DND-41 (cell line): ENCODE measurements at regions not wholly inside any gene's neighbourhood (a gene's known extent, or its start where the extent isn't known, plus 50 kb on each side); places are given as distances from the start of the nearest gene placed in this dataset.

Experiments
- CTCF ChIP-seq: IDR thresholded peaks from 2 replicates; pipeline ENCODE4 v1.5.1; 2012; ENCODE audit warnings: borderline replicate concordance, low read length, moderate library complexity, mild to moderate bottlenecking; ENCODE audit not compliant: poor library complexity, severe bottlenecking; ENCODE audit errors: extremely low read depth
- EZH2 ChIP-seq: IDR thresholded peaks from 3 replicates; pipeline ENCODE4 v1.6.1; 2012; ENCODE audit warnings: borderline replicate concordance, low read depth, mild to moderate bottlenecking, moderate library complexity, low read length, inconsistent platforms; ENCODE audit not compliant: severe bottlenecking

- TF ChIP-seq CTCF (no peak), EZH2 (no peak)
These were observed 191.1 kb downstream of the EFHB start for GRCh38 chr3:19742935-19743334.
